Uterus (tissue), 2 donors: ENCODE measurements at regions not wholly inside any gene's neighbourhood (a gene's known extent, or its start where the extent isn't known, plus 50 kb on each side); places are given as distances from the start of the nearest gene placed in this dataset.

ENCODE experiments used
- CTCF ChIP-seq, 4 experiments: fragments of 200-600 bp in 2 of 4; fragments of 450-650 bp in 2 of 4; sonication (generic) in 2 of 4; IDR thresholded peaks; one replicate each; pipeline ENCODE4 v1.5.1; 2016 to 2019; ENCODE audit warnings: antibody characterized with exemption in 4 of 4, mild to moderate bottlenecking in 2 of 4, moderate library complexity in 1 of 4
- POLR2A ChIP-seq, 2 donors: fragments of 450-650 bp; IDR thresholded peaks; one replicate each; pipeline ENCODE4 v1.6.1; 2016; ENCODE audit warnings: antibody characterized with exemption in 2 of 2, mild to moderate bottlenecking in 1 of 2, moderate library complexity in 1 of 2

GRCh38 chr1:30650968-30651320, 72.4 kb downstream of the MATN1 start:
- TF ChIP-seq CTCF (IDR thresholded peaks at IDR 0.05), result no peak
- TF ChIP-seq POLR2A (IDR thresholded peaks at IDR 0.05), result no peak
